MCF 10A (cell line): ENCODE measurements at regions not wholly inside any gene's neighbourhood (a gene's known extent, or its start where the extent isn't known, plus 50 kb on each side); places are given as distances from the start of the nearest gene placed in this dataset.

Source experiments
- BruUV-seq: library from RNA; stranded (reverse); fragments of 400-500 nt; replicated peaks from 2 replicates; lab custom pipeline; 2021; lab: Mats Ljungman, UMichigan
- CTCF ChIA-PET: fragments of 300-600 bp; sonication (Branson Sonifier 250); formaldehyde crosslinking; extraction: SDS; loops from one replicate; lab custom pipeline; 2021; ENCODE audit warnings: antibody characterized with exemption, inconsistent platforms; lab: Yijun Ruan, JAX
- POLR2A ChIA-PET: fragments of 300-600, 350-650 bp; sonication (Branson Sonifier 250); formaldehyde crosslinking; extraction: SDS; loops from one replicate; lab custom pipeline; 2020; ENCODE audit warnings: antibody characterized with exemption, inconsistent platforms; lab: Yijun Ruan, JAX
- DNase-seq: peaks from one replicate; pipeline ENCODE4 v3.0.0-alpha.2; 2018; ENCODE audit not compliant: unreplicated experiment
- H3K27ac Mint-ChIP-seq: one replicate; pipeline ENCODE4 v1.8.0; 2022; ENCODE audit warnings: mild to moderate bottlenecking, low read depth, mixed read lengths; ENCODE audit not compliant: unreplicated experiment
- H3K27me3 Mint-ChIP-seq: one replicate; pipeline ENCODE4 v1.8.0; 2022; ENCODE audit warnings: mixed read lengths; ENCODE audit not compliant: insufficient read depth, unreplicated experiment
- H3K36me3 Mint-ChIP-seq: one replicate; pipeline ENCODE4 v1.8.0; 2022; ENCODE audit warnings: mild to moderate bottlenecking, moderate library complexity, mixed read lengths; ENCODE audit not compliant: insufficient read depth, unreplicated experiment
- H3K4me1 Mint-ChIP-seq: one replicate; pipeline ENCODE4 v1.8.0; 2022; ENCODE audit warnings: mixed read lengths; ENCODE audit not compliant: insufficient read depth, unreplicated experiment
- H3K4me3 Mint-ChIP-seq: one replicate; pipeline ENCODE4 v1.8.0; 2022; ENCODE audit warnings: mild to moderate bottlenecking, moderate library complexity, mixed read lengths; ENCODE audit not compliant: unreplicated experiment
- H3K9me3 Mint-ChIP-seq: one replicate; pipeline ENCODE4 v1.8.0; 2022; ENCODE audit warnings: mixed read lengths; ENCODE audit not compliant: unreplicated experiment
- intact Hi-C: fragments of 100-400 bp; cut with micrococcal nuclease; formaldehyde crosslinking; loops from 2 replicates; pipeline ENCODE4 v1.14.1; 2022
- TF ChIP-seq, protein P1 (sequence below): fragments of 200-600 bp; IDR thresholded peaks from one replicate; pipeline ENCODE4 v1.8.0; 2022; ENCODE audit warnings: antibody characterized with exemption, mild to moderate bottlenecking; ENCODE audit not compliant: unreplicated experiment

DNA sequence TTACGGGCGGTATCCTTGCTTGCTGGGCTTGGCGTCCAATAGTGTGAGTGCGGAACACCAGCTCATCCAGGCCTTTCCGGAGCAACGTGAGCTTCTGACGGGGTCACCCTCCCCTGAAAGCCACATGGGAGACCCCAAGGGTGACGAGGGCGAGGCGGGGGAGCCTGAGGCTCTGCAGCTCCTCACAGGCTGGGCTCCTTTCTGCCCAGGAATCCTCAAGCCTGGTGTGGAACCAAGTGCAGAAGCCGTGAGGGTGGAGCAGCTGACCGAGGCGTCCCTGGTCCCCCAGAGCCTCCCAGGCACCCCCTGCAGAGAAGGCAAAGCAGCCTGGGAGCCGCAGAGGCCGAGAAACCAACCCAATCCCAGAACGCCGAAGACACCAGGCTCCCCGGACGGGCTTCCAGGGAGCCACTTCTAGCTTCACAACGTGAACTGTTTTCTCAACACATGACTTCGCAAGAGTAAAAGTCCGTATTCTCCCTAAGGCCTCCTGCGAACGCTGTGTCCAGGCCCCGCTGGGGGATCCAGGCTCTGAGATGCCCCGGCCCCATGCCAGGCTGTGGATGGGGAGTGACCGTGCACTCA is 530.3 kb downstream of the BRD1 start:
- CTCF ChIA-PET, result no interaction called here
- TF ChIP-seq, protein P1, sequence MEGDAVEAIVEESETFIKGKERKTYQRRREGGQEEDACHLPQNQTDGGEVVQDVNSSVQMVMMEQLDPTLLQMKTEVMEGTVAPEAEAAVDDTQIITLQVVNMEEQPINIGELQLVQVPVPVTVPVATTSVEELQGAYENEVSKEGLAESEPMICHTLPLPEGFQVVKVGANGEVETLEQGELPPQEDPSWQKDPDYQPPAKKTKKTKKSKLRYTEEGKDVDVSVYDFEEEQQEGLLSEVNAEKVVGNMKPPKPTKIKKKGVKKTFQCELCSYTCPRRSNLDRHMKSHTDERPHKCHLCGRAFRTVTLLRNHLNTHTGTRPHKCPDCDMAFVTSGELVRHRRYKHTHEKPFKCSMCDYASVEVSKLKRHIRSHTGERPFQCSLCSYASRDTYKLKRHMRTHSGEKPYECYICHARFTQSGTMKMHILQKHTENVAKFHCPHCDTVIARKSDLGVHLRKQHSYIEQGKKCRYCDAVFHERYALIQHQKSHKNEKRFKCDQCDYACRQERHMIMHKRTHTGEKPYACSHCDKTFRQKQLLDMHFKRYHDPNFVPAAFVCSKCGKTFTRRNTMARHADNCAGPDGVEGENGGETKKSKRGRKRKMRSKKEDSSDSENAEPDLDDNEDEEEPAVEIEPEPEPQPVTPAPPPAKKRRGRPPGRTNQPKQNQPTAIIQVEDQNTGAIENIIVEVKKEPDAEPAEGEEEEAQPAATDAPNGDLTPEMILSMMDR, result no peak
- Mint-ChIP-seq H3K27ac (no peak overlapping the region), H3K36me3 (peaks cover 6% of the 10 kb centered on the region), H3K9me3 (peaks cover 29% of the 10 kb centered on the region), H3K27me3 (no peaks in the 10 kb centered on the region), H3K4me3 (no peak overlapping the region), H3K4me1 (no peaks in the 10 kb centered on the region)
- no peak for DNase-seq
- POLR2A ChIA-PET, result no interaction called here
- BruUV-seq, result no TSS peak
- intact Hi-C loops, result no loop called here

DNA sequence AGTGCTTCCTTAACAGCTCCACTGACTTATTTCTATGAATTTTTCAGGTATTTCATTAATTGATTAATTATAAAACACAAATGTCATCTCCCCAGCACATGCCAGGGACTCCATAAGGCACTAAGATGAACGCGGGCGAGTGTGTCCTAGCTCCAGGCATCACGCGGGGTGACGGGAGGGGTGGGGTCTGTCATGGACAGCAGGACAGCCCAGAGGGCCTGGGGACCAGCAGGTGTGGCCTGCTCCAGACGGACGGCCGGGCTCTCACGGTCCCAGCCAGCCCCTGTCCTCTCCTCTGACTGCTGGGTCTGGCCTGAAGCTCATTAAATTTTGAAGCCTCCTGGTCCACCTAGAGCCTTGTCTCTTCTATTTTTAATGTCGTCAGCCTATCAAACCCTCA is 531.1 kb downstream of the BRD1 start:
- BruUV-seq, result no TSS peak
- intact Hi-C loops, result no loop called here
- Mint-ChIP-seq H3K36me3 (peaks cover 6% of the 10 kb centered on the region), H3K4me1 (no peaks in the 10 kb centered on the region), H3K4me3 (no peak overlapping the region), H3K27ac (no peak overlapping the region), H3K9me3 (peaks cover 29% of the 10 kb centered on the region), H3K27me3 (no peaks in the 10 kb centered on the region)
- TF ChIP-seq, protein P1, result no peak
- POLR2A ChIA-PET, result no interaction called here
- DNase-seq, result no peak
- CTCF ChIA-PET, result no interaction called here

DNA sequence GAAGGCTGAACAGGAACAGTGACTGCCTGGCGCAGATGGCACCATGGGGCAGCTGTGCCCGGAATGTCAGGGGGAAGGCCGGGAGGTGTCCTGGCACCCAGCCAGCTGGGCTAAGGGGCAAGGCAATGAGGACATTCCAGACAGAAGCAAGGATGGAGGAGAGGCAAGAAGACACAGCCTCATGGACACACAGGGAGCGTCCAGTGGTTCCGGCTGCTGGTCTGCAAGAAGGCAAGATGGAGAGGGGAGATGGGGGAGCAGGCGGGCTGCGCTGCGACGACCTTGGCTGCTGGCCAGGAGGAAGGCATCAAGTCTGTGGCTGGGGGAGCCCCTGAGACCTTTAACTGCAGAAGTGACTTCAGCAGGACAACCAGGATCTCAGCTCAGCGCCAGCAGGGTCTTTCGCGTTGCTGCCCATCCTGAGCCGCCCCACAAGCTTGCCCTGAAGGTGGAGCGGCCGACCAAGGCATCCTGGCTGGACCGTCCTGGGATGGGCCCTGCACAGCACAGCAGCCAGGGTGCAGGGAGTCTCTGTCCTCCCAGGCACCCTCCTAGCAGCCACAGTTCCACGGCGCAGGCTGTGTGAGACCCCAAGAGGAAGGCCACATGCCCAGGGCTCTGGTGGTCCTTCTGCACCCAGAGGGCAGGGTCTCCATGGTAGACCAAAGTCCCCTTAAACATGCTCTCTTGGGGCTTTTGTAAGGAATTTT is 531.7 kb downstream of the BRD1 start:
- Mint-ChIP-seq H3K36me3 (peaks cover 6% of the 10 kb centered on the region), H3K9me3 (peaks cover 29% of the 10 kb centered on the region), H3K4me3 (no peak overlapping the region), H3K27me3 (no peaks in the 10 kb centered on the region), H3K4me1 (no peaks in the 10 kb centered on the region), H3K27ac (no peak overlapping the region)
- no TSS peak for BruUV-seq
- intact Hi-C loops, result no loop called here
- TF ChIP-seq, protein P1, result no peak
- ChIA-PET POLR2A (no interaction called here), CTCF (interaction anchor here (0.6 kb wide), 1 partner anchor 10 kb away, joined by 3 read pairs; no protein-coding TSS in a partner anchor)
- DNase-seq, result no peak

DNA sequence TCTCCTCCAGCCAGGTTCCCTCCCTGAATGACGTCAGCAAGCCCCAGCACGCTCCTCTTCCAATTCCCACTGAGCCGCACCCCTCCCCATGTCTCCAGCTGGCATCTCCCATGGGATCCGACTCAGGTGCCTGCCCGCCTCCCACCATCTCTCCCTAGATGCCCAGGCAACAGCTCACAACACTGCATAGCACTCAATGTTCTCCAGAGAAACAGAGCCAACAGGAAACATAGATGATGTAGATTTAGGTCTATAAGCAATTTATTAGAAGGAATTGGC is 532.3 kb downstream of the BRD1 start:
- POLR2A ChIA-PET, result no interaction called here
- intact Hi-C loops, result no loop called here

More for the DNA sequence above, 532.3 kb downstream of the BRD1 start:
- Mint-ChIP-seq H3K27me3 (no peaks in the 10 kb centered on the region), H3K27ac (no peak overlapping the region), H3K9me3 (peaks cover 29% of the 10 kb centered on the region), H3K36me3 (peaks cover 6% of the 10 kb centered on the region), H3K4me3 (no peak overlapping the region), H3K4me1 (no peaks in the 10 kb centered on the region)
- TF ChIP-seq, protein P1, result no peak
- no peak for DNase-seq
- no TSS peak for BruUV-seq
- CTCF ChIA-PET, result interaction anchor here (0.6 kb wide), 1 partner anchor 10 kb away, joined by 3 read pairs; no protein-coding TSS in a partner anchor
